ENCODE measurements at regions not wholly inside any gene's neighbourhood (a gene's known extent, or its start where the extent isn't known, plus 50 kb on each side); places are given as distances from the start of the nearest gene placed in this dataset.

- POLR2A ChIA-PET (ENCODE audit: unreplicated experiment): no interaction called here
Observed at GRCh38 chr2:62566847-62567246, 60.9 kb upstream of the TMEM17 start.

More at GRCh38 chr2:62566847-62567246, 60.9 kb upstream of the TMEM17 start:
- Histone ChIP-seq H2BK5ac (ENCODE audit: low read depth, low read length, poor library complexity, severe bottlenecking) (no peak overlapping the region), H3K18ac (ENCODE audit: low read depth, low read length) (no peak overlapping the region), H3K4ac (ENCODE audit: low read depth, low read length) (no peak overlapping the region), H2AFZ (replicated peaks; ENCODE audit: low read length, poor library complexity) (no peak overlapping the region), H4K91ac (ENCODE audit: insufficient read depth, low read depth, low read length) (no peak overlapping the region), H3K4me2 (ENCODE audit: low read depth, low read length) (no peak overlapping the region), H2BK120ac (ENCODE audit: low read depth, low read length) (no peak overlapping the region), H3K79me1 (ENCODE audit: low read depth in 1 of 2, low read length in 2 of 2) (no peaks in the 10 kb centered on the region), H3K9me3 (ENCODE audit: control insufficient read depth, insufficient read depth, low read length) (no peaks in the 10 kb centered on the region), H3K56ac (ENCODE audit: extremely low read depth, insufficient read depth, low read length) (no peak overlapping the region), H3K36me3 (ENCODE audit: control insufficient read depth, insufficient read depth, low read length) (no peaks in the 10 kb centered on the region), H3K4me3 (ENCODE audit: insufficient read depth, low read depth, low read length) (no peak overlapping the region), H3K23ac (ENCODE audit: low read depth, low read length) (no peak overlapping the region), H2BK20ac (ENCODE audit: low read depth, low read length) (no peak overlapping the region), H3K9me1 (ENCODE audit: insufficient read depth, low read length) (no peaks in the 10 kb centered on the region), H4K20me1 (ENCODE audit: insufficient read depth, low read length) (no peaks in the 10 kb centered on the region), H3K4me1 (ENCODE audit: control insufficient read depth, insufficient read depth, low read length) (peaks cover 2% of the 10 kb centered on the region), H4K5ac (ENCODE audit: low read depth, low read length) (no peak overlapping the region), H4K8ac (ENCODE audit: low read depth in 2 of 2, low read length in 2 of 2) (no peak overlapping the region), H3K27me3 (ENCODE audit: control insufficient read depth, insufficient read depth, low read length) (no peaks in the 10 kb centered on the region), H2BK15ac (ENCODE audit: low read depth, low read length) (no peak overlapping the region), H2AK9ac (replicated peaks; ENCODE audit: low read depth, low read length, poor library complexity) (no peak overlapping the region), H3K9ac (ENCODE audit: low read depth, low read length) (no peak overlapping the region), H2AK5ac (ENCODE audit: low read depth, low read length) (no peak overlapping the region), H3K27ac (ENCODE audit: insufficient read depth, low read length) (no peak overlapping the region), H3K14ac (replicated peaks; ENCODE audit: low read depth, low read length) (no peak overlapping the region)
- no peak for ATAC-seq (ENCODE audit: low read depth)
- in situ Hi-C loops (cut with MboI; ENCODE audit: low sequenced_read_pairs): no loop called here
- dilution Hi-C loops (cut with HindIII; ENCODE audit: low sequenced_read_pairs, unreplicated experiment): no loop called here
- WGBS, 2 experiments (ENCODE audit: extremely low coverage in 2 of 2, insufficient read length in 1 of 2): no CpG with 5 or more reads among the region's 1 CpG
- intact Hi-C loops (cut with micrococcal nuclease): no loop called here
- CTCF ChIA-PET: no interaction called here
- BruUV-seq (replicated peaks): no TSS peak
- DNase-seq: no peak
- TF ChIP-seq CHD1 (IDR thresholded peaks at IDR 0.05; ENCODE audit: low read depth, low read length): no peak
- TF ChIP-seq MAZ (IDR thresholded peaks at IDR 0.05; ENCODE audit: borderline replicate concordance, low read depth, low read length): no peak
- TF ChIP-seq MAFK (IDR thresholded peaks at IDR 0.05; ENCODE audit: low read depth, low read length): no peak
- TF ChIP-seq POLR2A (IDR thresholded peaks at IDR 0.05; ENCODE audit: low read depth, low read length): no peak
- TF ChIP-seq RFX5 (IDR thresholded peaks at IDR 0.05; ENCODE audit: low read depth, low read length): no peak
- TF ChIP-seq RAD21 (IDR thresholded peaks at IDR 0.05; ENCODE audit: low read length): no peak
- TF ChIP-seq FOS (IDR thresholded peaks at IDR 0.05; ENCODE audit: low read depth, low read length): no peak
- TF ChIP-seq CTCF (conservative IDR thresholded peaks at IDR 0.05; ENCODE audit: low read depth, low read length): no peak

All from IMR-90 (cell line).